Neural cell (in vitro differentiated cells): ENCODE measurements at regions not wholly inside any gene's neighbourhood (a gene's known extent, or its start where the extent isn't known, plus 50 kb on each side); places are given as distances from the start of the nearest gene placed in this dataset.

Source experiments
- CTCF ChIP-seq: fragments of 450-650 bp; IDR thresholded peaks from 2 replicates; pipeline ENCODE4 v1.5.1; 2014; ENCODE audit warnings: antibody characterized with exemption, mild to moderate bottlenecking, moderate library complexity; ENCODE audit not compliant: poor library complexity, severe bottlenecking
- REST ChIP-seq: IDR thresholded peaks from 2 replicates; pipeline ENCODE4 v1.6.1; 2012; ENCODE audit warnings: borderline replicate concordance

- TF ChIP-seq REST (no peak), CTCF (no peak)
These were observed 290.2 kb upstream of the ACVR2A start for GRCh38 chr2:147554521-147555107.
